ENCODE measurements at regions not wholly inside any gene's neighbourhood (a gene's known extent, or its start where the extent isn't known, plus 50 kb on each side); places are given as distances from the start of the nearest gene placed in this dataset.

DNA sequence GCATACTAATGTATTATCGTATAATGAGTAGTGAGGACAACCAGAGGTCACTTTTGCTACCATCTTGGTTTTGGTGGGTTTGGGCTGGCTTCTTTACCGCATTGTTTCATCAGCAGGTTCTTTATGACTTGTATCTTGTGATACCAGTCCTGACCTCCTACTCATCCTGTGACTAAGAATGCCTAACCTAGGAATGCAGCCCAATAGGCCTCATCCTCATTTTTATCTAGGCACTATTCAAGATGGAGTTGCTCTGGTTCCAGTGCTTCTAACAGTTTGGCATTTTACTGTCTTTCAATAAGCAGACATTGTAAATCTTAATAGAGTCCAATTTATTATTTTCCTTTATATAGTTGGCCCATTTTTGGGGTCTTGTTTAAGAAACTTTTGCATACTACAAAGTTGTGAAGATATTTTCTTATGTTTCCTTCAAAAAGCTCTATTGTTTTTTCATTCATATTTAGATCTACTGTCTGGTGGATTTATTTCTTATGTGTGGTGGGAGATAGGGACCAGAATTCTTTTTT lies 60.8 kb upstream of the RNU6-1 start:
- no TSS peak for BruUV-seq (replicated peaks)
- TF ChIP-seq TCF7L2 (IDR thresholded peaks at IDR 0.05; ENCODE audit: borderline replicate concordance, extremely low read depth, insufficient read depth, insufficient read length) (no peak), JUND (IDR thresholded peaks at IDR 0.05) (no peak), POLR2A (IDR thresholded peaks at IDR 0.05; ENCODE audit: borderline replicate concordance, extremely low read depth, insufficient read depth, insufficient read length) (no peak), SP1 (IDR thresholded peaks at IDR 0.05; ENCODE audit: low read depth) (no peak)
- TF ChIP-seq, protein P1, sequence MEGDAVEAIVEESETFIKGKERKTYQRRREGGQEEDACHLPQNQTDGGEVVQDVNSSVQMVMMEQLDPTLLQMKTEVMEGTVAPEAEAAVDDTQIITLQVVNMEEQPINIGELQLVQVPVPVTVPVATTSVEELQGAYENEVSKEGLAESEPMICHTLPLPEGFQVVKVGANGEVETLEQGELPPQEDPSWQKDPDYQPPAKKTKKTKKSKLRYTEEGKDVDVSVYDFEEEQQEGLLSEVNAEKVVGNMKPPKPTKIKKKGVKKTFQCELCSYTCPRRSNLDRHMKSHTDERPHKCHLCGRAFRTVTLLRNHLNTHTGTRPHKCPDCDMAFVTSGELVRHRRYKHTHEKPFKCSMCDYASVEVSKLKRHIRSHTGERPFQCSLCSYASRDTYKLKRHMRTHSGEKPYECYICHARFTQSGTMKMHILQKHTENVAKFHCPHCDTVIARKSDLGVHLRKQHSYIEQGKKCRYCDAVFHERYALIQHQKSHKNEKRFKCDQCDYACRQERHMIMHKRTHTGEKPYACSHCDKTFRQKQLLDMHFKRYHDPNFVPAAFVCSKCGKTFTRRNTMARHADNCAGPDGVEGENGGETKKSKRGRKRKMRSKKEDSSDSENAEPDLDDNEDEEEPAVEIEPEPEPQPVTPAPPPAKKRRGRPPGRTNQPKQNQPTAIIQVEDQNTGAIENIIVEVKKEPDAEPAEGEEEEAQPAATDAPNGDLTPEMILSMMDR (IDR thresholded peaks at IDR 0.05 in 2 of 3, conservative IDR thresholded peaks at IDR 0.05 in 1 of 3; ENCODE audit: borderline replicate concordance in 1 of 3, insufficient read depth in 1 of 3, low read depth in 2 of 3, low read length in 2 of 3) = no peak
- Histone ChIP-seq H4K20me1 (ENCODE audit: insufficient read depth) (no peaks in the 10 kb centered on the region), H2AFZ (ENCODE audit: low read depth, low read length, poor library complexity, severe bottlenecking) (no peak overlapping the region), H3K9me2 (ENCODE audit: insufficient read depth) (no peaks in the 10 kb centered on the region), H3K79me2 (ENCODE audit: insufficient read depth, low read length) (no peaks in the 10 kb centered on the region), H3K4me2 (ENCODE audit: low read length) (no peak overlapping the region), H3K9ac (ENCODE audit: low read length) (no peak overlapping the region), H3K4me3 (replicated peaks in 1 of 2; ENCODE audit: low read depth in 1 of 2, low read length in 2 of 2) (no peak overlapping the region), H3K4me1 (ENCODE audit: control insufficient read depth in 1 of 2, insufficient read depth in 2 of 2, low read length in 2 of 2) (no peaks in the 10 kb centered on the region), H3K36me3 (ENCODE audit: control insufficient read depth in 1 of 2, insufficient read depth in 2 of 2, low read length in 2 of 2) (no peaks in the 10 kb centered on the region), H3K27ac (ENCODE audit: low read depth, low read length) (no peak overlapping the region), H3K27me3 (ENCODE audit: insufficient read depth, low read length) (no peaks in the 10 kb centered on the region), H3K9me3 (ENCODE audit: control insufficient read depth in 1 of 2, insufficient read depth in 1 of 2, low read depth in 1 of 2, low read length in 2 of 2) (peaks cover 4 to 8% of the 10 kb centered on the region in 2 experiments; a peak in 2 of 4 replicates)
- intact Hi-C loops (cut with micrococcal nuclease) = no loop called here
- DNase-seq (ENCODE audit: low read depth, low spot score) = no peak
- ChIA-PET CTCF (no interaction called here), RAD21 (ENCODE audit: low non-redundant PET in 1 of 2, low total read pairs in 2 of 2, uncharacterized antibody in 2 of 2, unreplicated experiment in 2 of 2) (no interaction called here), POLR2A (no interaction called here)
- ATAC-seq = no peak

DNA sequence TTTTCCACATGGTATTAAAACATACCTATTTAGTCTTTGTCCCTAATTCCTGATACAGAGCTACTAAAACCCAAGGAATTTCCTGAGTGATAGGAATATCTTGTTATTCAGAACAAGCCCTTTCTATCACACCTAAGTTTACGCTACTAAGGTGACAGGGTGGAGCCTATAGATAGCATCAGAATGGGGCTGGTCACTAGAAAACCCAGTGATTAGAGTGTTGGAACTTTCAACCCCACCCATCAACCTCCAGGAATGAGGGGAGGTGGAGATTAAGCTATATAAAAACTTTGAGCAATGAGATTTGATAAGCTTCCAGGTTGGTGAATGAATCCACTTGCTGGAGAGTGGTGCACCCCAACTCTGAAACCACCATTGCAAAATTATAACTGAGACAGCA lies 62.1 kb upstream of the RNU6-1 start:
- no peaks in the 10 kb centered on the region for H3K4me1 ChIP-seq (ENCODE audit: control insufficient read depth in 1 of 2, insufficient read depth in 2 of 2, low read length in 2 of 2)
- no peak overlapping the region for H3K9ac ChIP-seq (ENCODE audit: low read length)
- DNase-seq (ENCODE audit: low read depth, low spot score) (no peak), ATAC-seq (no peak)
- no peak overlapping the region for H3K4me2 ChIP-seq (ENCODE audit: low read length)
- ChIA-PET POLR2A (no interaction called here), RAD21 (ENCODE audit: low non-redundant PET in 1 of 2, low total read pairs in 2 of 2, uncharacterized antibody in 2 of 2, unreplicated experiment in 2 of 2) (no interaction called here), CTCF (no interaction called here)
- H4K20me1 ChIP-seq (ENCODE audit: insufficient read depth) = no peaks in the 10 kb centered on the region
- no peak overlapping the region for H3K4me3 ChIP-seq (replicated peaks in 1 of 2; ENCODE audit: low read depth in 1 of 2, low read length in 2 of 2)
- H3K27ac ChIP-seq (ENCODE audit: low read depth, low read length) = no peak overlapping the region
- no peaks in the 10 kb centered on the region for H3K9me3 ChIP-seq (ENCODE audit: control insufficient read depth in 1 of 2, insufficient read depth in 1 of 2, low read depth in 1 of 2, low read length in 2 of 2)
- intact Hi-C loops (cut with micrococcal nuclease) = no loop called here
- H3K79me2 ChIP-seq (ENCODE audit: insufficient read depth, low read length) = no peaks in the 10 kb centered on the region
- H3K27me3 ChIP-seq (ENCODE audit: insufficient read depth, low read length) = no peaks in the 10 kb centered on the region
- H3K9me2 ChIP-seq (ENCODE audit: insufficient read depth) = no peaks in the 10 kb centered on the region
- no TSS peak for BruUV-seq (replicated peaks)
- H3K36me3 ChIP-seq (ENCODE audit: control insufficient read depth in 1 of 2, insufficient read depth in 2 of 2, low read length in 2 of 2) = no peaks in the 10 kb centered on the region
- no peak overlapping the region for H2AFZ ChIP-seq (ENCODE audit: low read depth, low read length, poor library complexity, severe bottlenecking)
- no peak for TF ChIP-seq ZNF274 (IDR thresholded peaks at IDR 0.05; ENCODE audit: low read depth, low read length)
- TF ChIP-seq ZFX (IDR thresholded peaks at IDR 0.05) = no peak
- no peak for TF ChIP-seq SRF (IDR thresholded peaks at IDR 0.05; ENCODE audit: low read depth)
- TF ChIP-seq, protein P2, sequence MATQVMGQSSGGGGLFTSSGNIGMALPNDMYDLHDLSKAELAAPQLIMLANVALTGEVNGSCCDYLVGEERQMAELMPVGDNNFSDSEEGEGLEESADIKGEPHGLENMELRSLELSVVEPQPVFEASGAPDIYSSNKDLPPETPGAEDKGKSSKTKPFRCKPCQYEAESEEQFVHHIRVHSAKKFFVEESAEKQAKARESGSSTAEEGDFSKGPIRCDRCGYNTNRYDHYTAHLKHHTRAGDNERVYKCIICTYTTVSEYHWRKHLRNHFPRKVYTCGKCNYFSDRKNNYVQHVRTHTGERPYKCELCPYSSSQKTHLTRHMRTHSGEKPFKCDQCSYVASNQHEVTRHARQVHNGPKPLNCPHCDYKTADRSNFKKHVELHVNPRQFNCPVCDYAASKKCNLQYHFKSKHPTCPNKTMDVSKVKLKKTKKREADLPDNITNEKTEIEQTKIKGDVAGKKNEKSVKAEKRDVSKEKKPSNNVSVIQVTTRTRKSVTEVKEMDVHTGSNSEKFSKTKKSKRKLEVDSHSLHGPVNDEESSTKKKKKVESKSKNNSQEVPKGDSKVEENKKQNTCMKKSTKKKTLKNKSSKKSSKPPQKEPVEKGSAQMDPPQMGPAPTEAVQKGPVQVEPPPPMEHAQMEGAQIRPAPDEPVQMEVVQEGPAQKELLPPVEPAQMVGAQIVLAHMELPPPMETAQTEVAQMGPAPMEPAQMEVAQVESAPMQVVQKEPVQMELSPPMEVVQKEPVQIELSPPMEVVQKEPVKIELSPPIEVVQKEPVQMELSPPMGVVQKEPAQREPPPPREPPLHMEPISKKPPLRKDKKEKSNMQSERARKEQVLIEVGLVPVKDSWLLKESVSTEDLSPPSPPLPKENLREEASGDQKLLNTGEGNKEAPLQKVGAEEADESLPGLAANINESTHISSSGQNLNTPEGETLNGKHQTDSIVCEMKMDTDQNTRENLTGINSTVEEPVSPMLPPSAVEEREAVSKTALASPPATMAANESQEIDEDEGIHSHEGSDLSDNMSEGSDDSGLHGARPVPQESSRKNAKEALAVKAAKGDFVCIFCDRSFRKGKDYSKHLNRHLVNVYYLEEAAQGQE (IDR thresholded peaks at IDR 0.05; ENCODE audit: low read depth) = no peak
- no peak for TF ChIP-seq JUND (IDR thresholded peaks at IDR 0.05)
- TF ChIP-seq RAD21 (IDR thresholded peaks at IDR 0.05; ENCODE audit: low read depth) = no peak
- no peak for TF ChIP-seq POLR2A (IDR thresholded peaks at IDR 0.05; ENCODE audit: borderline replicate concordance, extremely low read depth, insufficient read depth, insufficient read length)
- no peak for TF ChIP-seq ELF1 (IDR thresholded peaks at IDR 0.05; ENCODE audit: borderline replicate concordance, low read depth)
- no peak for TF ChIP-seq EZH2 (IDR thresholded peaks at IDR 0.05)
- TF ChIP-seq FOSL1 (IDR thresholded peaks at IDR 0.05; ENCODE audit: low read depth) = no peak
- TF ChIP-seq, protein P3, sequence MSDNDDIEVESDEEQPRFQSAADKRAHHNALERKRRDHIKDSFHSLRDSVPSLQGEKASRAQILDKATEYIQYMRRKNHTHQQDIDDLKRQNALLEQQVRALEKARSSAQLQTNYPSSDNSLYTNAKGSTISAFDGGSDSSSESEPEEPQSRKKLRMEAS (IDR thresholded peaks at IDR 0.05) = no peak
- TF ChIP-seq, protein P4, sequence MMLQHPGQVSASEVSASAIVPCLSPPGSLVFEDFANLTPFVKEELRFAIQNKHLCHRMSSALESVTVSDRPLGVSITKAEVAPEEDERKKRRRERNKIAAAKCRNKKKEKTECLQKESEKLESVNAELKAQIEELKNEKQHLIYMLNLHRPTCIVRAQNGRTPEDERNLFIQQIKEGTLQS (IDR thresholded peaks at IDR 0.05) = no peak
- TF ChIP-seq EGR1 (IDR thresholded peaks at IDR 0.05; ENCODE audit: low read depth) = no peak
- TF ChIP-seq TCF7L2 (IDR thresholded peaks at IDR 0.05; ENCODE audit: borderline replicate concordance, extremely low read depth, insufficient read depth, insufficient read length) = no peak

Measured in HCT116 (cell line).